GM12891 (cell line): ENCODE measurements at regions not wholly inside any gene's neighbourhood (a gene's known extent, or its start where the extent isn't known, plus 50 kb on each side); places are given as distances from the start of the nearest gene placed in this dataset.

Experiments
- POLR2A ChIP-seq: IDR thresholded peaks from 2 replicates; pipeline ENCODE4 v1.6.1; 2011; ENCODE audit warnings: low read depth, low read length, control low read depth
- TAF1 ChIP-seq: IDR thresholded peaks from 2 replicates; pipeline ENCODE4 v1.6.1; 2011; ENCODE audit warnings: low read depth, low read length, control low read depth

- no peak for TF ChIP-seq TAF1
- no peak for TF ChIP-seq POLR2A
Observed at GRCh38 chr5:128671943-128672342, 133.9 kb upstream of the FBN2 start.
